ENCODE measurements at regions not wholly inside any gene's neighbourhood (a gene's known extent, or its start where the extent isn't known, plus 50 kb on each side); places are given as distances from the start of the nearest gene placed in this dataset.

DNA sequence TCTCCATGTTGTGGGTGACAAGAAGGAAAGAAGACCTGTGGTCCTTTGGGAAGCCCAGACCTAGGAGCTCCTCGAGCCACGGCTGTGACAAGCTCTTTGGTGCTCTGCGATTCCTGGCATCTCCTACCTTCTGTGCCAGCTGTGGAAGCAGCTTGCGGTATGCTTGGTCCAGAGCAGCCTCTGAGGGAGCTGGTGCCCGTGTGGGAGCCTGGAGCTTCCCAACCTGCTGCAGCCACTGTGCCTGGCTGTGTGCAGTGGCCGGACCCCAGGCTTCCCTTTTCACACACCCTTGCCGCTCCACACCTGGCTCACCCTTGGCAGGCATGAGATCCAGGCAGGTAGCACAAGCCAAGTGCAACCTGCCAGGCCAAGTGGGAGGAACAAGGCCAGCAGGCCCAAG, 1328.6 kb upstream of the SLC39A10 start:
- no peak for TF ChIP-seq SIN3A (IDR thresholded peaks at IDR 0.05; ENCODE audit: low read depth)
- TF ChIP-seq CTCF (IDR thresholded peaks at IDR 0.05 in 2 of 3, conservative IDR thresholded peaks at IDR 0.05 in 1 of 3; ENCODE audit: borderline replicate concordance in 1 of 3, insufficient read depth in 1 of 3, low read depth in 2 of 3, low read length in 2 of 3), result no peak
- TF ChIP-seq CEBPB (IDR thresholded peaks at IDR 0.05; ENCODE audit: low read depth), result no peak
- no peak for TF ChIP-seq TCF7L2 (IDR thresholded peaks at IDR 0.05; ENCODE audit: borderline replicate concordance, extremely low read depth, insufficient read depth, insufficient read length)
- TF ChIP-seq POLR2AphosphoS5 (IDR thresholded peaks at IDR 0.05; ENCODE audit: low read depth, low read length), result no peak
- no peak for TF ChIP-seq MAX (IDR thresholded peaks at IDR 0.05)
- TF ChIP-seq YY1 (IDR thresholded peaks at IDR 0.05; ENCODE audit: extremely low read depth, insufficient replicate concordance, low read depth, low read length), result no peak
- TF ChIP-seq SRF (IDR thresholded peaks at IDR 0.05; ENCODE audit: low read depth), result no peak
- no peak for TF ChIP-seq EZH2 (IDR thresholded peaks at IDR 0.05)
- TF ChIP-seq ZNF274 (IDR thresholded peaks at IDR 0.05; ENCODE audit: low read depth, low read length), result no peak
- no peak for TF ChIP-seq JUND (IDR thresholded peaks at IDR 0.05)
- TF ChIP-seq POLR2A (IDR thresholded peaks at IDR 0.05; ENCODE audit: borderline replicate concordance, extremely low read depth, insufficient read depth, insufficient read length), result no peak

Measured in HCT116 (cell line).